ENCODE measurements at regions not wholly inside any gene's neighbourhood (a gene's known extent, or its start where the extent isn't known, plus 50 kb on each side); places are given as distances from the start of the nearest gene placed in this dataset.

DNA sequence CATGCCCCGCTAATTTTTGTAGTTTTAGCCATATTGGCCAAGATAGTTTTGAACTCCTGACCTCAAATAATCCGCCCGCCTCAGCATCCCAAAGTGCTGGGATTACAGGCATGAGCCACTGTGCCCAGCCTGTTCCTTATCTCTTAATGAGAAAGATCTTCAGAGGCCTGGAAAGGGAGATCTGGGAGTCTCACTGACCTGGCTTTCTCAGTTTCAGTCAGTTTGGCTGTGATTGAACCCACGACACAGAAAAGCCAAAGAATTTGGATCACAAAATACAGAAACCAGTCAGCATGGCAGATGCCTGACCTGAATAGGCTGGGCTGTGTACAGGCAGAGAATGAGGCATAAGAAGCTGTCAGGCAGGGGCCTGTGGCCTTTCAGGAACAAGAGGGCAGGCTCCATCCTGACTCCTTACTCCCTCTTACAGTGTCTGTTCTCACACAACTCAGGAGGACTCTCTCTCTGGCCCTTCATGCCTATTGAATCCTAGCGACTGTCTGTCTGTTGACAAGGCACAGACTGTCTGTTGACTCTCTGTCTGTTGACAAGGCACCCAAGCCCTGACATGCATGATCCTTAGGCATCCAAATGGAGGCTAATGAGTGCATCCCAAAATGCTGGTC is 366.5 kb upstream of the CCDC196 start:
- Histone ChIP-seq H3K4me1 (ENCODE audit: control insufficient read depth, insufficient read depth, low read length) (no peaks in the 10 kb centered on the region), H3K79me2 (ENCODE audit: control insufficient read depth, insufficient read depth, low read length) (no peaks in the 10 kb centered on the region), H3K36me3 (ENCODE audit: control insufficient read depth in 2 of 2, insufficient read depth in 2 of 2, low read length in 1 of 2) (no peaks in the 10 kb centered on the region), H3K9ac (ENCODE audit: control insufficient read depth, insufficient read depth, low read length) (no peak overlapping the region), H3K4me2 (ENCODE audit: control insufficient read depth, insufficient read depth) (no peak overlapping the region), H3K27ac (ENCODE audit: control insufficient read depth, insufficient read depth) (no peak overlapping the region), H3K9me3 (replicated peaks; ENCODE audit: control insufficient read depth, insufficient read depth, low read length) (no peaks in the 10 kb centered on the region), H2AFZ (ENCODE audit: control insufficient read depth, low read depth, low read length) (no peak overlapping the region), H4K20me1 (ENCODE audit: control insufficient read depth, insufficient read depth) (no peaks in the 10 kb centered on the region), H3K27me3 (replicated peaks in 1 of 2; ENCODE audit: control insufficient read depth in 2 of 2, insufficient read depth in 2 of 2, low read length in 1 of 2) (peaks cover 0 to 1% of the 10 kb centered on the region in 2 experiments; a peak in 1 of 4 replicates), H3K4me3 (no peak overlapping the region)
- FAIRE-seq: no peak
- ChIA-PET POLR2A (no interaction called here), CTCF (no interaction called here), SMC1A (ENCODE audit: uncharacterized antibody, unreplicated experiment) (no interaction called here), RAD21 (ENCODE audit: unreplicated experiment) (no interaction called here)
- no peak for TF ChIP-seq USF2 (IDR thresholded peaks at IDR 0.05; ENCODE audit: borderline replicate concordance, low read depth, low read length)
- no peak for TF ChIP-seq PAX8 (IDR thresholded peaks at IDR 0.05)
- TF ChIP-seq ZBTB11 (CRISPR knock-in tag; IDR thresholded peaks at IDR 0.05): no peak
- no peak for DNase-seq (ENCODE audit: low read depth, low spot score)
- no TSS peak for BruUV-seq (replicated peaks)
- ATAC-seq: no peak
- in situ Hi-C loops (cut with MboI) (no loop called here), intact Hi-C loops (cut with micrococcal nuclease; ENCODE audit: unreplicated experiment) (no loop called here)
- 37% methylated on average over 5 of the region's 5 CpGs for WGBS (ENCODE audit: insufficient coverage, insufficient replicate concordance, low lambda C conversion rate, missing lambda C conversion rate)

Measured in GM12878 (cell line).